Epithelial cell of proximal tubule (primary cell): ENCODE measurements at regions not wholly inside any gene's neighbourhood (a gene's known extent, or its start where the extent isn't known, plus 50 kb on each side); places are given as distances from the start of the nearest gene placed in this dataset.
"Not testable (repeated sequence)": the region's sequence is repeated elsewhere in the genome, so short reads cannot be mapped to it uniquely, and the experiment has no call there.

Experiments
- DNase-seq: peaks from one replicate; pipeline ENCODE4 v3.0.0-alpha.2; 2011; ENCODE audit warnings: low read depth
- H3K4me3 ChIP-seq: 2 replicates; pipeline ENCODE4 v1.5.1; 2011; ENCODE audit warnings: low read depth, mild to moderate bottlenecking, low read length
- CTCF ChIP-seq: conservative IDR thresholded peaks from 2 replicates; pipeline ENCODE4 v1.5.1; 2012; ENCODE audit warnings: low read depth, mild to moderate bottlenecking, low read length

GRCh38 chr15:89026167-89026566 lies 62.1 kb upstream of the ABHD2 start:
- no peak for TF ChIP-seq CTCF
- no peak overlapping the region for H3K4me3 ChIP-seq
- DNase-seq: no peak

GRCh38 chr15:89028036-89028435 lies 60.2 kb upstream of the ABHD2 start:
- no peak overlapping the region for H3K4me3 ChIP-seq
- no peak for DNase-seq
- no peak for TF ChIP-seq CTCF

- no peak overlapping the region for H3K4me3 ChIP-seq
- no peak for DNase-seq
- no peak for TF ChIP-seq CTCF
These were observed 57.9 kb upstream of the ABHD2 start for GRCh38 chr15:89030311-89030710.

- not testable (repeated sequence) for DNase-seq
These were observed 56.5 kb upstream of the ABHD2 start for GRCh38 chr15:89031637-89032285.

GRCh38 chr15:89034305-89034704 lies 54.0 kb upstream of the ABHD2 start:
- H3K4me3 ChIP-seq: no peak overlapping the region
- TF ChIP-seq CTCF: peak; percentile 57
- DNase-seq: no peak

More at GRCh38 chr15:89031637-89032285, 56.5 kb upstream of the ABHD2 start:
- H3K4me3 ChIP-seq: not testable (repeated sequence)

- no peak for DNase-seq
- no peak overlapping the region for H3K4me3 ChIP-seq
- no peak for TF ChIP-seq CTCF
These were observed 53.1 kb upstream of the ABHD2 start for GRCh38 chr15:89035150-89035549.

GRCh38 chr15:89035658-89036057 lies 52.6 kb upstream of the ABHD2 start:
- H3K4me3 ChIP-seq: no peak overlapping the region
- TF ChIP-seq CTCF: no peak
- no peak for DNase-seq
